GM12891 (cell line): ENCODE measurements at regions not wholly inside any gene's neighbourhood (a gene's known extent, or its start where the extent isn't known, plus 50 kb on each side); places are given as distances from the start of the nearest gene placed in this dataset.

Experiments
- POLR2A ChIP-seq: IDR thresholded peaks from 2 replicates; pipeline ENCODE4 v1.6.1; 2011; ENCODE audit warnings: low read depth, low read length, control low read depth
- TAF1 ChIP-seq: IDR thresholded peaks from 2 replicates; pipeline ENCODE4 v1.6.1; 2011; ENCODE audit warnings: low read depth, low read length, control low read depth

DNA sequence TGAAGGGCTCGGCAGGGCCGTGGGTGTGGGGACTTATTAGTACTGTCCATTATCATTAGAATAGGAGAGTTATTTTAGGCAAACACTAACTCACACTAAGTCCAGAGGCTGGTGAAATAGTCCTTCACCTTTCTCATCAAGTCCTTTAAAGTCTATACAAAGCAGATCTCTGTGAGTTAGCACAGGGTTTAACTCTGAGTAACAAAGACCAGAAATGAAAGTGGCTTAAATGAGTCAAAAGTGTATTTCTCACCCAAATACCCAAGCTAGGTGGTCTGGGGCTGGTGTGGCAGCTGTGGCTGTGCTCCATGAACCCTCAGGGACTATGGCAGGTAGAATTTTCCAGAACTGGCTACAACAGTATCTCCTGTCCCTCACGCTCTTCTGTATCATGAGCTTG lies 263.2 kb downstream of the BCOR start:
- TF ChIP-seq TAF1 (no peak), POLR2A (no peak)
